ENCODE measurements at regions not wholly inside any gene's neighbourhood (a gene's known extent, or its start where the extent isn't known, plus 50 kb on each side); places are given as distances from the start of the nearest gene placed in this dataset.

- ChIA-PET CTCF (no interaction called here), POLR2A (ENCODE audit: low non-redundant PET) (no interaction called here)
- no peak for DNase-seq (ENCODE audit: low spot score)
- H3K36me3 ChIP-seq (ENCODE audit: insufficient read depth, low read length, poor library complexity, severe bottlenecking), result no peaks in the 10 kb centered on the region
- no peak overlapping the region for H3K27ac ChIP-seq (ENCODE audit: low read depth, low read length, poor library complexity, severe bottlenecking)
- no peaks in the 10 kb centered on the region for H3K27me3 ChIP-seq (replicated peaks; ENCODE audit: insufficient read depth, low read depth, low read length, poor library complexity)
- no TSS peak for BruUV-seq (replicated peaks)
- H3K4me3 ChIP-seq (ENCODE audit: low read depth, low read length, poor library complexity, severe bottlenecking), result no peak overlapping the region
- peaks cover 5% of the 10 kb centered on the region for H3K9me3 ChIP-seq (ENCODE audit: low read depth, low read length, poor library complexity, severe bottlenecking)
- no peak for TF ChIP-seq EZH2 (IDR thresholded peaks at IDR 0.05; ENCODE audit: borderline replicate concordance, low read depth, low read length, poor library complexity, severe bottlenecking)
- TF ChIP-seq CTCF (conservative IDR thresholded peaks at IDR 0.05; ENCODE audit: low read depth, low read length), result no peak
- intact Hi-C loops (cut with micrococcal nuclease; ENCODE audit: unreplicated experiment), result no loop called here
- no peaks in the 10 kb centered on the region for H3K4me1 ChIP-seq (ENCODE audit: insufficient read depth, low read length, poor library complexity, severe bottlenecking)
Measured at GRCh38 chr10:6305401-6306321, 102.9 kb downstream of the PFKFB3 start.

GRCh38 chr10:6306917-6307316 is 104.2 kb downstream of the PFKFB3 start:
- Histone ChIP-seq H3K9me3 (ENCODE audit: low read depth, low read length, poor library complexity, severe bottlenecking) (peaks cover 5% of the 10 kb centered on the region), H3K4me3 (ENCODE audit: low read depth, low read length, poor library complexity, severe bottlenecking) (no peak overlapping the region), H3K27me3 (replicated peaks; ENCODE audit: insufficient read depth, low read depth, low read length, poor library complexity) (no peaks in the 10 kb centered on the region), H3K36me3 (ENCODE audit: insufficient read depth, low read length, poor library complexity, severe bottlenecking) (no peaks in the 10 kb centered on the region), H3K4me1 (ENCODE audit: insufficient read depth, low read length, poor library complexity, severe bottlenecking) (no peaks in the 10 kb centered on the region), H3K27ac (ENCODE audit: low read depth, low read length, poor library complexity, severe bottlenecking) (no peak overlapping the region)
- CTCF ChIA-PET, result no interaction called here
- POLR2A ChIA-PET (ENCODE audit: low non-redundant PET), result no interaction called here
- BruUV-seq (replicated peaks), result no TSS peak
- no peak for DNase-seq (ENCODE audit: low spot score)
- TF ChIP-seq CTCF (conservative IDR thresholded peaks at IDR 0.05; ENCODE audit: low read depth, low read length) (no peak), EZH2 (IDR thresholded peaks at IDR 0.05; ENCODE audit: borderline replicate concordance, low read depth, low read length, poor library complexity, severe bottlenecking) (no peak)
- intact Hi-C loops (cut with micrococcal nuclease; ENCODE audit: unreplicated experiment), result no loop called here

- ChIA-PET CTCF (no interaction called here), POLR2A (ENCODE audit: low non-redundant PET) (no interaction called here)
- Histone ChIP-seq H3K4me1 (ENCODE audit: insufficient read depth, low read length, poor library complexity, severe bottlenecking) (no peaks in the 10 kb centered on the region), H3K4me3 (ENCODE audit: low read depth, low read length, poor library complexity, severe bottlenecking) (no peak overlapping the region), H3K36me3 (ENCODE audit: insufficient read depth, low read length, poor library complexity, severe bottlenecking) (no peaks in the 10 kb centered on the region), H3K27ac (ENCODE audit: low read depth, low read length, poor library complexity, severe bottlenecking) (no peak overlapping the region), H3K27me3 (replicated peaks; ENCODE audit: insufficient read depth, low read depth, low read length, poor library complexity) (no peaks in the 10 kb centered on the region), H3K9me3 (ENCODE audit: low read depth, low read length, poor library complexity, severe bottlenecking) (peaks cover 5% of the 10 kb centered on the region)
- peak; percentile 23 for DNase-seq (ENCODE audit: low spot score)
- TF ChIP-seq CTCF (conservative IDR thresholded peaks at IDR 0.05; ENCODE audit: low read depth, low read length) (no peak), EZH2 (IDR thresholded peaks at IDR 0.05; ENCODE audit: borderline replicate concordance, low read depth, low read length, poor library complexity, severe bottlenecking) (no peak)
- intact Hi-C loops (cut with micrococcal nuclease; ENCODE audit: unreplicated experiment), result no loop called here
- no TSS peak for BruUV-seq (replicated peaks)
Measured at GRCh38 chr10:6309816-6310215, 107.1 kb downstream of the PFKFB3 start.
